Karpas-422 (cell line): ENCODE measurements at regions not wholly inside any gene's neighbourhood (a gene's known extent, or its start where the extent isn't known, plus 50 kb on each side); places are given as distances from the start of the nearest gene placed in this dataset.

Experiments used
- DNase-seq: peaks from one replicate; pipeline ENCODE4 v3.0.0-alpha.2; 2015
- H2AFZ ChIP-seq: fragments of 200-600 bp; sonication (generic); 2 replicates; pipeline ENCODE4 v1.6.1; 2014; ENCODE audit warnings: antibody characterized with exemption, low read length, mixed read lengths
- H3K27ac ChIP-seq: fragments of 200-600 bp; sonication (generic); 2 replicates; pipeline ENCODE4 v1.5.1; 2014; ENCODE audit warnings: mild to moderate bottlenecking, low read length, moderate library complexity
- H3K27me3 ChIP-seq: fragments of 200-600 bp; sonication (generic); 2 replicates; pipeline ENCODE4 v1.6.1; 2014; ENCODE audit warnings: low read length, mixed read lengths
- H3K36me3 ChIP-seq: fragments of 200-600 bp; sonication (generic); 2 replicates; pipeline ENCODE4 v1.6.1; 2014; ENCODE audit warnings: low read length, mixed read lengths; ENCODE audit not compliant: insufficient read depth
- H3K4me1 ChIP-seq: fragments of 200-600 bp; sonication (generic); 2 replicates; pipeline ENCODE4 v1.6.1; 2014; ENCODE audit warnings: mild to moderate bottlenecking, low read length, mixed read lengths
- H3K4me2 ChIP-seq: fragments of 200-600 bp; sonication (generic); 2 replicates; pipeline ENCODE4 v1.6.1; 2014; ENCODE audit warnings: low read length, low read depth, mild to moderate bottlenecking; ENCODE audit not compliant: poor library complexity, severe bottlenecking
- H3K4me3 ChIP-seq: fragments of 200-600 bp; sonication (generic); 2 replicates; pipeline ENCODE4 v1.5.1; 2014; ENCODE audit warnings: mild to moderate bottlenecking, antibody characterized with exemption, low read length, mixed read lengths
- H3K79me2 ChIP-seq: fragments of 200-600 bp; sonication (generic); 2 replicates; pipeline ENCODE4 v1.6.1; 2014; ENCODE audit warnings: mild to moderate bottlenecking, low read length, mixed read lengths
- H3K9ac ChIP-seq: fragments of 200-600 bp; sonication (generic); 2 replicates; pipeline ENCODE4 v1.6.0; 2014; ENCODE audit warnings: low read length
- H3K9me2 ChIP-seq: fragments of 200-600 bp; sonication (generic), shearing (Covaris generic); replicated peaks from 2 replicates; pipeline ENCODE4 v1.6.0; 2014; ENCODE audit warnings: mild to moderate bottlenecking, low read length, moderate library complexity; ENCODE audit not compliant: insufficient read depth
- H3K9me3 ChIP-seq: fragments of 300-700, 200-600 bp; sonication (generic); 2 replicates; pipeline ENCODE4 v1.6.1; 2014; ENCODE audit warnings: low read length, mixed read lengths
- H4K20me1 ChIP-seq: fragments of 200-600 bp; sonication (generic); 2 replicates; pipeline ENCODE4 v1.6.1; 2014; ENCODE audit warnings: mild to moderate bottlenecking, antibody characterized with exemption, low read length, low read depth; ENCODE audit not compliant: insufficient read depth

GRCh38 chr7:106957766-106958165 is 86.7 kb upstream of the PRKAR2B start:
- H3K9ac ChIP-seq, result no peak overlapping the region
- H3K27ac ChIP-seq, result no peak overlapping the region
- H4K20me1 ChIP-seq, result no peaks in the 10 kb centered on the region
- H3K4me2 ChIP-seq, result no peak overlapping the region
- H3K27me3 ChIP-seq, result no peaks in the 10 kb centered on the region
- no peaks in the 10 kb centered on the region for H3K9me2 ChIP-seq
- H3K9me3 ChIP-seq, result no peaks in the 10 kb centered on the region
- no peaks in the 10 kb centered on the region for H3K36me3 ChIP-seq
- DNase-seq, result no peak
- peaks cover 10% of the 10 kb centered on the region for H3K4me1 ChIP-seq
- H3K4me3 ChIP-seq, result no peak overlapping the region
- no peak overlapping the region for H2AFZ ChIP-seq
- no peaks in the 10 kb centered on the region for H3K79me2 ChIP-seq

DNA sequence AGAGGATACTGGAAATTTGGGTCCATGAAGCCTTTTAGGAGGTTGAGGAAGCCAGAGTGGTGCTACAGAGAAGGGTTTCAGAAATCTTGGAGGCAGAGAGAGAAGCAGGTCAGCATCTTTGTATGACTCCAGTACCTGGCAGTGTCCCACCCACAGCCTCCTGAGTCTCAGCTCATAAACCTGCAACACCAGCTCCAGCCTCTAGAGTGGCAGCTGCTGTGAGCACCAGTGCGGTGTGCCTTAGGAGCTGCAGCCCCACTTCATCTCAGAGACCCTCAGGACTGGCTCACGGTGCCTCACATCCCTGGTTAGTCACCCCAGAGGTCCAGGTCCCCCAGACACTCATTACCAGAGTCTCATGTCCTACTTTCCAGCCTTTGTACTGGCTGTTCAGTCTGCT is 84.8 kb upstream of the PRKAR2B start:
- no peaks in the 10 kb centered on the region for H3K9me3 ChIP-seq
- H3K79me2 ChIP-seq, result no peaks in the 10 kb centered on the region
- no peak overlapping the region for H3K27ac ChIP-seq
- peaks cover 22% of the 10 kb centered on the region for H3K4me1 ChIP-seq
- no peak overlapping the region for H3K9ac ChIP-seq
- peak; percentile 66 for DNase-seq
- H3K9me2 ChIP-seq, result no peaks in the 10 kb centered on the region
- H2AFZ ChIP-seq, result no peak overlapping the region
- H3K27me3 ChIP-seq, result no peaks in the 10 kb centered on the region
- no peak overlapping the region for H3K4me2 ChIP-seq
- H3K4me3 ChIP-seq, result no peak overlapping the region
- no peaks in the 10 kb centered on the region for H3K36me3 ChIP-seq
- H4K20me1 ChIP-seq, result no peaks in the 10 kb centered on the region

GRCh38 chr7:106962751-106963150 is 81.8 kb upstream of the PRKAR2B start:
- Histone ChIP-seq H3K9me2 (no peaks in the 10 kb centered on the region), H3K9me3 (no peaks in the 10 kb centered on the region), H3K4me1 (peaks cover 22% of the 10 kb centered on the region), H3K4me2 (peak overlapping the region; percentile 67), H4K20me1 (no peaks in the 10 kb centered on the region), H3K79me2 (no peaks in the 10 kb centered on the region), H3K4me3 (peak overlapping the region; percentile 51), H3K9ac (peak overlapping the region; percentile 15), H2AFZ (peak overlapping the region; percentile 28), H3K27ac (peak overlapping the region; percentile 31; the same call in 1 of the 2 replicates), H3K36me3 (no peaks in the 10 kb centered on the region), H3K27me3 (no peaks in the 10 kb centered on the region)
- DNase-seq, result peak; percentile 77

GRCh38 chr7:106964466-106964865 is 80.0 kb upstream of the PRKAR2B start:
- Histone ChIP-seq H3K27ac (no peak overlapping the region), H3K9ac (no peak overlapping the region), H3K36me3 (no peaks in the 10 kb centered on the region), H3K79me2 (no peaks in the 10 kb centered on the region), H3K4me3 (no peak overlapping the region), H3K4me2 (no peak overlapping the region), H3K9me3 (no peaks in the 10 kb centered on the region), H3K4me1 (peaks cover 22% of the 10 kb centered on the region), H4K20me1 (no peaks in the 10 kb centered on the region), H3K9me2 (no peaks in the 10 kb centered on the region), H3K27me3 (no peaks in the 10 kb centered on the region), H2AFZ (no peak overlapping the region)
- no peak for DNase-seq

- peak; percentile 29 for DNase-seq
- H3K27me3 ChIP-seq, result no peaks in the 10 kb centered on the region
- no peak overlapping the region for H3K9ac ChIP-seq
- H3K4me1 ChIP-seq, result peaks cover 22% of the 10 kb centered on the region
- no peaks in the 10 kb centered on the region for H4K20me1 ChIP-seq
- H3K4me3 ChIP-seq, result no peak overlapping the region
- H3K9me2 ChIP-seq, result no peaks in the 10 kb centered on the region
- H3K79me2 ChIP-seq, result no peaks in the 10 kb centered on the region
- no peak overlapping the region for H2AFZ ChIP-seq
- no peaks in the 10 kb centered on the region for H3K9me3 ChIP-seq
- H3K36me3 ChIP-seq, result no peaks in the 10 kb centered on the region
- H3K4me2 ChIP-seq, result no peak overlapping the region
- H3K27ac ChIP-seq, result no peak overlapping the region
Observed at GRCh38 chr7:106965108-106965507, 79.4 kb upstream of the PRKAR2B start.

GRCh38 chr7:106966121-106966520 is 78.4 kb upstream of the PRKAR2B start:
- H3K4me2 ChIP-seq, result no peak overlapping the region
- H3K27me3 ChIP-seq, result no peaks in the 10 kb centered on the region
- H2AFZ ChIP-seq, result no peak overlapping the region
- H3K4me3 ChIP-seq, result no peak overlapping the region
- no peaks in the 10 kb centered on the region for H4K20me1 ChIP-seq
- H3K36me3 ChIP-seq, result no peaks in the 10 kb centered on the region
- H3K79me2 ChIP-seq, result no peaks in the 10 kb centered on the region
- H3K4me1 ChIP-seq, result peaks cover 22% of the 10 kb centered on the region
- H3K9me3 ChIP-seq, result no peaks in the 10 kb centered on the region
- peak; percentile 24 for DNase-seq
- H3K9me2 ChIP-seq, result no peaks in the 10 kb centered on the region
- H3K27ac ChIP-seq, result no peak overlapping the region
- H3K9ac ChIP-seq, result no peak overlapping the region

GRCh38 chr7:106968160-106968559 is 76.3 kb upstream of the PRKAR2B start:
- H3K9me3 ChIP-seq, result no peaks in the 10 kb centered on the region
- H3K79me2 ChIP-seq, result no peaks in the 10 kb centered on the region
- H4K20me1 ChIP-seq, result no peaks in the 10 kb centered on the region
- DNase-seq, result no peak
- peaks cover 8% of the 10 kb centered on the region for H3K4me1 ChIP-seq
- H3K36me3 ChIP-seq, result no peaks in the 10 kb centered on the region
- no peak overlapping the region for H3K9ac ChIP-seq
- H2AFZ ChIP-seq, result no peak overlapping the region
- no peaks in the 10 kb centered on the region for H3K9me2 ChIP-seq
- no peak overlapping the region for H3K27ac ChIP-seq
- no peak overlapping the region for H3K4me3 ChIP-seq
- H3K4me2 ChIP-seq, result no peak overlapping the region
- H3K27me3 ChIP-seq, result no peaks in the 10 kb centered on the region

DNA sequence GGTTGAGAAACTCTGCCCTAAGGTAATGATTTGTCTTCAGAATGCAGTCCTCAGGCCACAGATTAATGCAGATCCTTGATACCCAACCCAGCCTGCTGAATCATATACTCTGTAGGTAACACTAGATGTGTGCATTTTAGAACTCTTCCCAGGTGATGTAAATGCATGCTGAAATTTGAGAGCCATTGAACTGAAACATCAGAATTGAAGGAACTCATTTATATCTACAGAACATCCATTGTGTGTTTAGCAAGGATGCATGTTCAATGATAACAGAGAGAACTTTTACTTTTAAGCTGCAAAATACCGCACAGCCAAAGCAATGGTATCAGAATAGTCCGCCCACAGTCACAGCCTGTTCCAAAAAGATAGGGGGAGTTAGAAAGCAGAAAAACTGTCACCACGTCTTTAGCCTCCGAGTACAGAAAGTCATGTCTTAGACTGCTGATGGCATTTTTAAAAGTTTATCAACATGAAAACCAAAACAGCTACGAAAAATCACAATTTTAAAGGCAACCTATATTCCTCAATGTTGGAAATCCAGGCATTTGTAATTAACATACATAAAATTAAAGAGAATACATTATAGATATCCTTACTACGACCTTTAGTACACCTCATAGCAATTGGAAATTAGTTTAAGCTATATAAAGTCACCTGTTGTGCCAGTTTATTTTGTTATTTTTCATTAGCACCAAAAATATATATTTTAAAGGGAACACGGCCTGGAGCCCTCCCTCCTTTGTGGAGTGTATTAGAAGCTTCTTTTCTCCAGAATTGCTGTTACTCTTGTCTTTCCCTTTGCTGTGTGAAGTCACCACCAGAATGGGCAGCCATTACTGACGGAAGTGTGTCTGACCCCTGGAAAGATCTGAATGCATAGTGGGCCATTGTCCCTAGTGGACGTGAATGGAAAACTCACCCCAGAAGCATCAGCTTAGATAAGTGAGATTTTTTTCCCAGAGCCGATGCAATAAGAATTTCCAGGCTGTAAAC is 65.8 kb upstream of the PRKAR2B start:
- Histone ChIP-seq H3K36me3 (no peaks in the 10 kb centered on the region), H3K9me3 (no peaks in the 10 kb centered on the region), H3K27ac (no peak overlapping the region), H4K20me1 (no peaks in the 10 kb centered on the region), H3K4me3 (no peak overlapping the region), H3K79me2 (no peaks in the 10 kb centered on the region), H3K27me3 (no peaks in the 10 kb centered on the region), H3K9me2 (no peaks in the 10 kb centered on the region), H3K9ac (no peak overlapping the region), H3K4me2 (no peak overlapping the region), H3K4me1 (no peaks in the 10 kb centered on the region), H2AFZ (no peak overlapping the region)
- no peak for DNase-seq
